Smooth muscle cell (in vitro differentiated cells): ENCODE measurements at regions not wholly inside any gene's neighbourhood (a gene's known extent, or its start where the extent isn't known, plus 50 kb on each side); places are given as distances from the start of the nearest gene placed in this dataset.

ENCODE experiments used
- DNase-seq: peaks from one replicate; lab custom pipeline; 2025; ENCODE audit not compliant: unreplicated experiment; lab: John Stamatoyannopoulos, UW
- H2AFZ ChIP-seq: fragments of 200-600 bp; sonication (generic); 2 replicates; pipeline ENCODE4 v1.6.0; 2016; ENCODE audit warnings: antibody characterized with exemption, low read depth, mild to moderate bottlenecking
- H3F3A ChIP-seq: fragments of 200-600 bp; sonication (generic); 2 replicates; pipeline ENCODE4 v1.6.0; 2017; ENCODE audit warnings: antibody characterized with exemption, low read depth
- H3K27ac ChIP-seq: fragments of 200-600 bp; sonication (generic); 2 replicates; pipeline ENCODE4 v1.5.1; 2016; ENCODE audit warnings: low read depth, mild to moderate bottlenecking
- H3K27me3 ChIP-seq: fragments of 200-600 bp; sonication (generic); 2 replicates; pipeline ENCODE4 v1.6.1; 2016; ENCODE audit warnings: low read depth, mild to moderate bottlenecking
- H3K36me3 ChIP-seq: fragments of 200-600 bp; sonication (generic); 2 replicates; pipeline ENCODE4 v1.5.1; 2016; ENCODE audit warnings: low read depth
- H3K4me1 ChIP-seq: fragments of 200-600 bp; sonication (generic); 2 replicates; pipeline ENCODE4 v1.5.1; 2016; ENCODE audit warnings: low read depth
- H3K4me2 ChIP-seq: fragments of 200-600 bp; sonication (generic); 2 replicates; pipeline ENCODE4 v1.6.0; 2016; ENCODE audit warnings: mild to moderate bottlenecking
- H3K4me3 ChIP-seq: fragments of 200-600 bp; sonication (generic); 2 replicates; pipeline ENCODE4 v1.5.1; 2016; ENCODE audit warnings: mild to moderate bottlenecking
- H3K79me2 ChIP-seq: fragments of 200-600 bp; sonication (generic); 2 replicates; pipeline ENCODE4 v1.6.0; 2016; ENCODE audit warnings: low read depth, mild to moderate bottlenecking
- H3K9ac ChIP-seq: fragments of 200-600 bp; sonication (generic); 2 replicates; pipeline ENCODE4 v1.6.0; 2016; ENCODE audit warnings: low read depth
- H3K9me3 ChIP-seq: fragments of 200-600 bp; sonication (generic); replicated peaks from 2 replicates; pipeline ENCODE4 v1.5.1; 2016; ENCODE audit warnings: low read depth
- H4K20me1 ChIP-seq: fragments of 200-600 bp; sonication (generic); 2 replicates; pipeline ENCODE4 v1.6.0; 2016; ENCODE audit warnings: low read depth
- CTCF ChIP-seq: fragments of 200-600 bp; sonication (generic); IDR thresholded peaks from 2 replicates; pipeline ENCODE4 v1.5.1; 2017; ENCODE audit warnings: borderline replicate concordance, mild to moderate bottlenecking, antibody characterized with exemption; ENCODE audit not compliant: insufficient read depth, poor library complexity, severe bottlenecking
- WGBS: methylation state at CpG from one replicate; pipeline ENCODE4 v1.1.7; 2016; ENCODE audit warnings: low lambda C conversion rate; 5-methylcytosine and 5-hydroxymethylcytosine counted together

- no peak overlapping the region for H3K4me3 ChIP-seq
- no peak overlapping the region for H2AFZ ChIP-seq
- no peaks in the 10 kb centered on the region for H3K79me2 ChIP-seq
- H3K9ac ChIP-seq: no peak overlapping the region
- no peak overlapping the region for H3K27ac ChIP-seq
- no peaks in the 10 kb centered on the region for H3K27me3 ChIP-seq
- no peaks in the 10 kb centered on the region for H3K36me3 ChIP-seq
- H3K4me1 ChIP-seq: peaks cover 24% of the 10 kb centered on the region
- 72% methylated on average over 3 of the region's 3 CpGs for WGBS
- H3K9me3 ChIP-seq: no peaks in the 10 kb centered on the region
- no peaks in the 10 kb centered on the region for H4K20me1 ChIP-seq
- no peak overlapping the region for H3K4me2 ChIP-seq
- no peak for DNase-seq
- no peak for TF ChIP-seq CTCF
- H3F3A ChIP-seq: peaks cover 10% of the 10 kb centered on the region
Measured at GRCh38 chr7:46288861-46289260, 367.8 kb upstream of the IGFBP3 start.

GRCh38 chr7:46288010-46288409, 366.9 kb upstream of the IGFBP3 start:
- Histone ChIP-seq H3K79me2 (no peaks in the 10 kb centered on the region), H3K27me3 (no peaks in the 10 kb centered on the region), H2AFZ (no peak overlapping the region), H3K4me2 (no peak overlapping the region), H3K27ac (no peak overlapping the region), H3K9me3 (no peaks in the 10 kb centered on the region), H3K9ac (no peak overlapping the region), H3K4me1 (peaks cover 25% of the 10 kb centered on the region), H3K36me3 (no peaks in the 10 kb centered on the region), H3F3A (peaks cover 10% of the 10 kb centered on the region), H4K20me1 (no peaks in the 10 kb centered on the region), H3K4me3 (no peak overlapping the region)
- no peak for TF ChIP-seq CTCF
- WGBS: 84% methylated on average over 2 of the region's 2 CpGs
- no peak for DNase-seq

- Histone ChIP-seq H2AFZ (no peak overlapping the region), H3K4me3 (no peak overlapping the region), H3F3A (peaks cover 2% of the 10 kb centered on the region), H3K9ac (no peak overlapping the region), H4K20me1 (no peaks in the 10 kb centered on the region), H3K79me2 (no peaks in the 10 kb centered on the region), H3K36me3 (no peaks in the 10 kb centered on the region), H3K9me3 (no peaks in the 10 kb centered on the region), H3K4me2 (no peak overlapping the region), H3K4me1 (peaks cover 30% of the 10 kb centered on the region), H3K27me3 (no peaks in the 10 kb centered on the region), H3K27ac (peak overlapping the region; percentile 46)
- WGBS: 80% methylated on average over 2 of the region's 2 CpGs
- no peak for DNase-seq
- no peak for TF ChIP-seq CTCF
Measured at GRCh38 chr7:46286957-46287356, 365.9 kb upstream of the IGFBP3 start.

- Histone ChIP-seq H3K79me2 (no peaks in the 10 kb centered on the region), H3K36me3 (no peaks in the 10 kb centered on the region), H4K20me1 (no peaks in the 10 kb centered on the region), H3K4me2 (no peak overlapping the region), H3F3A (no peaks in the 10 kb centered on the region), H3K4me1 (peaks cover 30% of the 10 kb centered on the region), H3K4me3 (no peak overlapping the region), H3K9ac (no peak overlapping the region), H3K27me3 (no peaks in the 10 kb centered on the region), H3K27ac (peak overlapping the region; percentile 46), H3K9me3 (no peaks in the 10 kb centered on the region), H2AFZ (no peak overlapping the region)
- TF ChIP-seq CTCF: no peak
- 82% methylated on average over 2 of the region's 2 CpGs for WGBS
- no peak for DNase-seq
Measured at GRCh38 chr7:46286356-46286755, 365.3 kb upstream of the IGFBP3 start.
